OCI-LY1 (cell line): ENCODE measurements at regions not wholly inside any gene's neighbourhood (a gene's known extent, or its start where the extent isn't known, plus 50 kb on each side); places are given as distances from the start of the nearest gene placed in this dataset.

Experiments
- H2AFZ ChIP-seq: fragments of 200-600 bp; sonication (generic), shearing (Covaris generic); 2 replicates; pipeline ENCODE4 v1.6.0; 2014; ENCODE audit warnings: antibody characterized with exemption, mild to moderate bottlenecking, low read length
- H3F3A ChIP-seq: fragments of 200-600 bp; sonication (generic), shearing (Covaris generic); 2 replicates; pipeline ENCODE4 v1.6.0; 2014; ENCODE audit warnings: mild to moderate bottlenecking, antibody characterized with exemption, low read length, moderate library complexity; ENCODE audit not compliant: insufficient read depth
- H3K27ac ChIP-seq: fragments of 200-600 bp; sonication (generic); 2 replicates; pipeline ENCODE4 v1.5.1; 2014; ENCODE audit warnings: low read length, mixed run types, mild to moderate bottlenecking, low read depth; ENCODE audit not compliant: poor library complexity, severe bottlenecking
- H3K27me3 ChIP-seq: fragments of 200-600 bp; sonication (generic); 2 replicates; pipeline ENCODE4 v1.6.0; 2014; ENCODE audit warnings: antibody characterized with exemption, mild to moderate bottlenecking, low read length, moderate library complexity; ENCODE audit not compliant: insufficient read depth
- H3K36me3 ChIP-seq: fragments of 200-600 bp; sonication (generic); 2 replicates; pipeline ENCODE4 v1.6.1; 2014; ENCODE audit warnings: mild to moderate bottlenecking, antibody characterized with exemption, low read length, moderate library complexity, mixed read lengths; ENCODE audit not compliant: insufficient read depth
- H3K4me1 ChIP-seq: fragments of 200-600 bp; sonication (generic); 2 replicates; pipeline ENCODE4 v1.5.1; 2014; ENCODE audit warnings: mild to moderate bottlenecking, low read length, moderate library complexity; ENCODE audit not compliant: insufficient read depth, severe bottlenecking
- H3K4me2 ChIP-seq: fragments of 200-600 bp; sonication (generic), shearing (Covaris generic); 2 replicates; pipeline ENCODE4 v1.6.1; 2014; ENCODE audit warnings: low read length
- H3K4me3 ChIP-seq: fragments of 200-600 bp; sonication (generic); 2 replicates; pipeline ENCODE4 v1.5.1; 2014; ENCODE audit warnings: low read length, low read depth, mild to moderate bottlenecking, mixed read lengths; ENCODE audit not compliant: poor library complexity, severe bottlenecking
- H3K79me2 ChIP-seq: fragments of 200-600 bp; shearing (Covaris generic); 2 replicates; pipeline ENCODE4 v1.6.1; 2016; ENCODE audit warnings: mixed run types, low read length, mixed read lengths; ENCODE audit not compliant: insufficient read depth
- H3K9ac ChIP-seq: fragments of 200-600 bp; sonication (generic), shearing (Covaris generic); 2 replicates; pipeline ENCODE4 v1.6.1; 2014; ENCODE audit warnings: mild to moderate bottlenecking, low read length, mixed read lengths
- H3K9me2 ChIP-seq: fragments of 200-600 bp; sonication (generic), shearing (Covaris generic); 2 replicates; pipeline ENCODE4 v1.6.1; 2014; ENCODE audit warnings: low read depth, mild to moderate bottlenecking, low read length, mixed read lengths
- H3K9me3 ChIP-seq: fragments of 200-600 bp; shearing (Covaris generic); 2 replicates; pipeline ENCODE4 v1.6.1; 2014; ENCODE audit warnings: low read length, mixed read lengths
- H4K20me1 ChIP-seq: fragments of 200-600 bp; sonication (generic), shearing (Covaris generic); 2 replicates; pipeline ENCODE4 v1.6.0; 2016; ENCODE audit warnings: mild to moderate bottlenecking, low read length; ENCODE audit not compliant: insufficient read depth
- CTCF ChIP-seq: fragments of 200-600 bp; sonication (generic), shearing (Covaris generic); IDR thresholded peaks from 2 replicates; pipeline ENCODE4 v1.5.1; 2017; ENCODE audit warnings: mild to moderate bottlenecking, antibody characterized with exemption, low read length, moderate library complexity, mixed read lengths
- EZH2 ChIP-seq: fragments of 200-600 bp; sonication (generic), shearing (Covaris generic); IDR thresholded peaks from 2 replicates; pipeline ENCODE4 v1.8.0; 2017; ENCODE audit warnings: borderline replicate concordance, mixed run types, mild to moderate bottlenecking, antibody characterized with exemption, low read length, moderate library complexity, mixed read lengths

GRCh38 chrX:68982476-68982875 lies 153.7 kb downstream of the EFNB1 start:
- no peak overlapping the region for H2AFZ ChIP-seq
- H3F3A ChIP-seq = no peaks in the 10 kb centered on the region
- no peaks in the 10 kb centered on the region for H3K9me3 ChIP-seq
- no peak for TF ChIP-seq EZH2
- H3K27ac ChIP-seq = no peak overlapping the region
- H3K27me3 ChIP-seq = no peaks in the 10 kb centered on the region
- H4K20me1 ChIP-seq = no peaks in the 10 kb centered on the region
- H3K4me1 ChIP-seq = no peaks in the 10 kb centered on the region
- H3K36me3 ChIP-seq = no peaks in the 10 kb centered on the region
- H3K4me2 ChIP-seq = no peak overlapping the region
- H3K9ac ChIP-seq = no peak overlapping the region
- no peaks in the 10 kb centered on the region for H3K79me2 ChIP-seq
- H3K9me2 ChIP-seq = no peaks in the 10 kb centered on the region
- no peak overlapping the region for H3K4me3 ChIP-seq

- Histone ChIP-seq H3K4me1 (no peaks in the 10 kb centered on the region), H3K9me2 (no peaks in the 10 kb centered on the region), H2AFZ (no peak overlapping the region), H3K4me2 (no peak overlapping the region), H3K27me3 (no peaks in the 10 kb centered on the region), H3K4me3 (no peak overlapping the region), H3K79me2 (no peaks in the 10 kb centered on the region), H3K36me3 (no peaks in the 10 kb centered on the region), H3F3A (no peaks in the 10 kb centered on the region), H4K20me1 (no peaks in the 10 kb centered on the region), H3K9me3 (no peaks in the 10 kb centered on the region), H3K27ac (no peak overlapping the region), H3K9ac (no peak overlapping the region)
- TF ChIP-seq EZH2 (no peak), CTCF (no peak)
Observed at GRCh38 chrX:68980906-68981616, 152.2 kb downstream of the EFNB1 start.

DNA sequence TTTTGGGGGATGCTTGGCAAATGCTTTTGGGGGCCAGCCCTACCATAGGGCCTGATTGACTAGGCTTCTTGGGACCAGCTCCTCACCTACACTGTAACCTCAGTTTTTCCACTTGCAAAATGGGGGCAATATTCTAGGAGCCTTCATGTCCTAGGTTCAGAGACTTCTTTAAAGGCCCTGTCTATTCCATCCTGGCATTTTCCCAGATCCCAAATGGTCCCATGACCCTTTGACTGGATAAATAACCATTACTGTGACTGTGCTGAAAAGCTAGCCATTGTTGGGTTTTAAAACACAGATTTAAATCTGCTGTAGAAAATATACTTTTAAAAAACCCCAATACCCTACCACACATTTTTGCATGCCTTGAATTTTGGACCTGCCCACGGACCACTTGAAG lies 149.8 kb downstream of the EFNB1 start:
- Histone ChIP-seq H2AFZ (no peak overlapping the region), H3K4me1 (no peaks in the 10 kb centered on the region), H3K9me3 (no peaks in the 10 kb centered on the region), H3K79me2 (no peaks in the 10 kb centered on the region), H3K27me3 (no peaks in the 10 kb centered on the region), H3K9ac (no peak overlapping the region), H3K9me2 (no peaks in the 10 kb centered on the region), H3K4me3 (no peak overlapping the region), H3K4me2 (no peak overlapping the region), H4K20me1 (no peaks in the 10 kb centered on the region), H3K27ac (no peak overlapping the region), H3F3A (no peaks in the 10 kb centered on the region), H3K36me3 (no peaks in the 10 kb centered on the region)
- TF ChIP-seq EZH2 (no peak), CTCF (no peak)

- Histone ChIP-seq H3K4me1 (no peaks in the 10 kb centered on the region), H3K9me3 (no peaks in the 10 kb centered on the region), H3K27me3 (no peaks in the 10 kb centered on the region), H3K36me3 (no peaks in the 10 kb centered on the region), H3K9me2 (no peaks in the 10 kb centered on the region), H3K9ac (no peak overlapping the region), H3K4me2 (no peak overlapping the region), H3K4me3 (no peak overlapping the region), H2AFZ (no peak overlapping the region), H3K27ac (no peak overlapping the region), H4K20me1 (no peaks in the 10 kb centered on the region), H3K79me2 (no peaks in the 10 kb centered on the region), H3F3A (no peaks in the 10 kb centered on the region)
- TF ChIP-seq CTCF = no peak
- no peak for TF ChIP-seq EZH2
Observed at GRCh38 chrX:68978255-68978654, 149.4 kb downstream of the EFNB1 start.
